HG02763 (cell line): ENCODE measurements at regions not wholly inside any gene's neighbourhood (a gene's known extent, or its start where the extent isn't known, plus 50 kb on each side); places are given as distances from the start of the nearest gene placed in this dataset.

Experiments used
- ATAC-seq: cut with Tn5 transposase; IDR thresholded peaks from one replicate; pipeline ENCODE4 v1.9.1; 2021; ENCODE audit warnings: mild to moderate bottlenecking, moderate library complexity; ENCODE audit not compliant: unreplicated experiment

- ATAC-seq, result no peak
These were observed 122.0 kb upstream of the COPS8 start for GRCh38 chr2:236963631-236964182.

GRCh38 chr2:236964291-236964690, 121.4 kb upstream of the COPS8 start:
- no peak for ATAC-seq

DNA sequence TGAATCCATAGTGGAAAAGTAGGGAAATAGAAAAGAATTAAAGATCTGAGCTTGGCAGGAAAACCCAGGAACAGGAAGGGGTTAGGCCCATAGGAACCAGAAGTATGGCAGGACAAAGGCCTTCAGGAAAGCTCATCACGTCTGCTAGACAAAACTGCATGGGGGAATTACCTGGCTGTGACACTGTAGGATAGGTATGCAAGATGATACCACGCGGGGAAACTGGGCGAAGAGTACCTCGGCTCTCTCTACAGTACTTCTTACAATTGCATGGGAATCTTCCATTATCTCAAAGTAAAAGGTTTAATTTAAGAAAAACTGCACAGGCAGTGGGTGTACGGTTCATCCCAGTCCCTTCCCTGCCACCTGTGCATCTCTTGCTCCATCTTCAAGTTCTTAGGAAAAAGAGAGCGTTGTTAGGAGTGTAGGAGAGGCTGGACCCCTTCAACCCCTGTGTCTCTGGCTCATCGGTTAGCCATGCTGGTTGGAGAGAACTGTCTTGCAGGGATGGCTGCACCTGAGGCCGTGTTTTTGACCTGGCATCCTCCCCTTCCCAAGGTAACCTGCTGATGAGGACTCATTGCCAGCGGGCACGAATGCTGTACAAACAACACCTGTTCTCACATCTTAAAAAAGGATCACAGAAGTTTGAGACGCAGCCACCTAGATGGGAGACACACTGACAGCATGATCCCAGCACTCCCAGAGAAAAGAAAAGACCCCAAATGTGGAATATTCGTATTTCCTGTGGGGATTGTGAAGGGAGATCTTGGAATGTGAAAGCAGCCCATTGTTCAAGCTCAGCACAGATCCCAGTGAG, 120.5 kb upstream of the COPS8 start:
- no peak for ATAC-seq

DNA sequence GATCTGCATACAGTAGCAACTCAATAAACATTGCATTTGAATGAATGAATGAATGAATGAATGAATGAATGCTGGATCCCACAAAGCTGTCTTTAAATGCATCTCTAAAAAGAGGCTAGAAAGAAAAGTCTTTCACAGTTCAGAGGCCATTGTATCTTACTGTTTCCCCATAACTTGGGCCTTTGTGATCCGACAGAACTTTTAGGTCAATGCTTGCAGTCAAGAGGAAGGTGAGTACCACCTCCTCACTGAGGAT, 119.9 kb upstream of the COPS8 start:
- no peak for ATAC-seq

- no peak for ATAC-seq
These were observed 118.2 kb upstream of the COPS8 start for GRCh38 chr2:236967499-236967783.

DNA sequence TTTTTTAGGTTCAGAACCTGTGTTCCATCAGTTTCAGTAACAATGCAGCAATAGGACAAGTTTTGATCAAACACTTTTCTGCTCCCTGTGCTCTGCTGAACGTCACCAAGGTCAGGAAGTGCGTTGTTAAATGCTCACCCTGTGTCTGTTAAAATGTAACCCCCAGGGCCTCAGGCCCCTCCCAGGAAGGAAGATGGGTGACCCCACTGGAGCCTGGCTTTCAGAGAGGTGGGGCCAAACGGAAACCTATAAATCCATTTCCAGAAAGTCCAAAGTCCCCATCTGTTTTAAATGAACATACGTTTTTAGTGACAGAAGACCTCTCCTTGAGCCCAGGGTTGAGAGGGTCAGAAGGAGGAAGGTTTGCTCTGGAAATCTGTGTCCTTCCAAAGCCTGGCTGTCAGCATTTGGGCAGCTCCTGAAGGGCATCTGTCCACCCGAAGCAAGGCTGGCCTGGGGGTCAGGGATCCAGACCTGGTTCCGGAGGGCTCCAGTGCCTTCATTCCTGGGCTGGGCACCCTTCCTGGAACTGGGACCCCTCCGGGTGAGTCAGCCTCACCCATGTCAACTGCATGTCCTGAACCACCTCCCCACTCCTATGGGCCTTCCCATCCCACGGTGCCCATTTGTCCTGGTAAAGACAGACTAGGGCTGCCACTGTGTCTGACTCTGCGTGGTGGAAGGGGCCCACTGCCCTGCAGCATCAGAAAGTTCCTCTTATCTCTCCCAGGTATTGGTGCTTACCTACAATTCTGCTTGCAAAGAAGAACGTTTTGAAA, 117.4 kb upstream of the COPS8 start:
- no peak for ATAC-seq

DNA sequence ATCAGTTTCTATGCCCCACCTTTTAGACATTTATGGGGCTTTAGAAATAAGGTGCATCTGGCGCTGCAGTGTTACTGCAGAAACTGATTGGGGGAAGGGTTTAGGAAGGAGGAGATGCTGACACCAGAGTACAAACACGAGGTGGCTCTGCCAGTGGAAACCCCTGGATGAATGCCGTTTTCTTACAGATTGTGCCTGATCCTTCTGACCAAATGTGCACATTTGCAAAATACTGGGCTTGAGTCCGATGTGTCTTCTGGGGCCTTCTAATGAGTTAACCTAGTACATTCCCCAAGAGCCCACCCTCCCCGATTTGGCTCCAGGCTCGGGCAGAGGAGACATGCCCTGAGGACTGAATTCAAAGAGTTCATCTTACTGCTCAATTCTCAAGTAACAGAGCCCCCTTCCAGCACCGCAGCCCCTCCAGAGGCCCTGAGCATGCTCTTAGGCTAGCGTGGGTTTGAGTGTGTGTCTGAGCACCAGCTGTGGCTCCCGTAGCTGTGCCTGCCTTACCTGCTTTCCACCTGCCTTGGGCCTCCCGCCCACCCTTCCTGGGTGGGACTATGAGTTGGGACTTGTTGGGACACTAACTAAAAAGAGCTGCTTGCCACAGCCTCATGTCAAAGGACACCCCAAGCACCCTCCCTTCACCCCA, 116.7 kb upstream of the COPS8 start:
- ATAC-seq, result no peak

- no peak for ATAC-seq
These were observed 115.7 kb upstream of the COPS8 start for GRCh38 chr2:236969767-236970655.

DNA sequence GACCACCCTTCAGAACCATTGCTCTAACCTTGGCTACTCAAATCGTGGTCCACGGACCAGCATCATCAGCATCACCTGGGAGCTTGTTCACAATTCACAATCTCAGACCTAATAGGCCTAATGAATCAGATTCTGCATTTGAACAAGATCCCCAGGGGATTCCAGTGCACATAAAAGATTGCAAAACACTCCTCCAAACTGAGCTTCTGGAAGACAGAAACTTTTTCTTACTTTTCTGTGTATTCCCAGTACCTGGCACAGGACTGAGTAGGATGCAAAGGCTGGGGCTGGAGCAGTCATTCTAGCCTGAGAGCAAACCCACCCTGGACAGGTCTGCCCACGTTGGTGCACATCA, 115.1 kb upstream of the COPS8 start:
- no peak for ATAC-seq

DNA sequence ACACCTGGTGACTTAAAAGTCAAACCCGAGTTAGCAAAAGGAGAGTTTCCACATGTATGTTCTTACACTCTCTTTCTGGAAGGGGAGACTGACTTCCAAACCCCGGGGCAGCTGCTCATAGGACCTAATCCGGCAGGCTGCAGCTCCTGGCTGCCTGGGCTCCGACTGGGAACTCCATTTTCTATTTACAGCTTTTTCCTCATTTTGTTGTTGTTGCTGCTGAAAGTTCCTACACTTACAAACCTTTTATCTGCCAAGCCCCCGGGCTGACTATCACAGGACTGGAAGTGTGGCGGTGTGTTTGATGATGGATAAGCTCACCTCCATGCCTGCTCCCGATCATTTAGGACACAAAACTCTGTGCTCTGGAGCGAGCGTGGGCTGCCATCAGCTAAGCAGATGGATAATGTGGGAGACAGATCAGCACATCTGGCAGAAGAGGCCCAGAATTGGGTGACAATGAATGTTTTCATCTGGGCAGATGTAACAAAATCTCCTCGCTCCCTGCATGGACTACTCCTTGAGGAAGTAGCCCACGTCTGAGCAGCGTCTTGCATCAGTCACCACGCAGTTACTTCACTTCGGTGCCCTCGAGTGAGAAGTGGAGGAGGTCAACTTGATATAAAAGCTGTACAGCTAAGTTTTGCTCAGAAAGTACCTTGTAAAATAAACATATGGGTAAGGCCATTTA, 114.4 kb upstream of the COPS8 start:
- ATAC-seq, result no peak

DNA sequence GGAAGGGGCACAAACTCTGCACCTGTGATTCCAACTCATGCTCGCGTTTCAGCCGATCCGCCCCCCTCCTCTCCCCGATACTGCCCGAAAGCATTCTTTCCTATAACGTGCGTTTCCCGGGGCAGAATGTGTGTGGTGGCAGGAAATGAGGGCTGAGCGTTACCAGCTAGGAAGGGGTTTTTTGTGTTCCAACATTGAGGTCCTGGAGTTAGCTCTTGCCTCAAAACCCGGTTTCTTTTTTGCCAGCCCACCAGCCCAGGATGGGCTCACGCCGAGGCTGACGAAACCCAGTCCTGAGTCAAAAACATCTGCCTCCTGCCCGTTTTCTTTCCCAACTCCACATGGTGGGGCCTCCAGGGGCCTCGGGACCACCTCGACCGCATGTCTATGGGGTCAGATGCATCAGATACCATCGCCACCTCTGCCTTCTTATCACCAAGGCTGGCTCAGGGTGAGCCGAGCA, 113.7 kb upstream of the COPS8 start:
- ATAC-seq, result no peak

DNA sequence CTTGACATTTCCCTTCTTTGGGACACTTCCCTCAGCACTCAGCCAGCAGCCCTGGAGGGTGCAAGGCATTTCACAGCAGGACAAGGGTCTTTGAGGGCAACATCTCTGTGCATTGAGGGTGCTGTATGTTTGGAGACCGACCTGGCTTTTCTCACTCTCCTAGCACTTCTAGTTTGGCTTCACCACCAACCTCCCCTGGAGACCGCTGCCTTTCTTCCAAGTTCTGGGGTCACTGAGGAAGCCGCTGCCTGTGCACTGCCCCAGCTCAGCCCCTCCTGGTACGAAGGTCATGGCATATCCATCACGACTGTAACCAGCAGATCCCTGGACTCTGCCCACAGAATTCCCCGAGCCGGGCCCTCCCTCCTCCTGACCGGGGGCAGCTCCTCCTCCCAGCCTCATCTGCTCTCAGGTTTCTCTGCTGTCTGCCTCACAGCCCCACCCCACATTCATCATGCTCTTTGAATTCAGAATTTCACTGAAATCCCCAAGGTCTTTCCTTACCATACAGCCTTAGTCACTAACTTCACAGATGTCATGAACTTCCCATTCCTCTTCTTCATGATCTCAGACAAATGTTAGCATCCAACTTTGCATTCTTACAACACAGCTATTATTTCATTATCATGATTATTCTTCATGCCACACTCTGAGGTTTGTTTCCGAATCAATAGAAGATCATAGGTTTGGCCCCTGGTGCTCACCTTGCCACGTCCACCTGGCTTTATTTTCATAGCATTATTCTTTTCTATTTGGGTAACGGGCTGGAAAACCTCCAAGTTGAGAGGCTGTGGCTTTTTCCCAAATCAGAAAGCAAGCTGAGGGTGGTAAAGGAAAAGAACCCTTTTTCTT, 113.0 kb upstream of the COPS8 start:
- no peak for ATAC-seq

DNA sequence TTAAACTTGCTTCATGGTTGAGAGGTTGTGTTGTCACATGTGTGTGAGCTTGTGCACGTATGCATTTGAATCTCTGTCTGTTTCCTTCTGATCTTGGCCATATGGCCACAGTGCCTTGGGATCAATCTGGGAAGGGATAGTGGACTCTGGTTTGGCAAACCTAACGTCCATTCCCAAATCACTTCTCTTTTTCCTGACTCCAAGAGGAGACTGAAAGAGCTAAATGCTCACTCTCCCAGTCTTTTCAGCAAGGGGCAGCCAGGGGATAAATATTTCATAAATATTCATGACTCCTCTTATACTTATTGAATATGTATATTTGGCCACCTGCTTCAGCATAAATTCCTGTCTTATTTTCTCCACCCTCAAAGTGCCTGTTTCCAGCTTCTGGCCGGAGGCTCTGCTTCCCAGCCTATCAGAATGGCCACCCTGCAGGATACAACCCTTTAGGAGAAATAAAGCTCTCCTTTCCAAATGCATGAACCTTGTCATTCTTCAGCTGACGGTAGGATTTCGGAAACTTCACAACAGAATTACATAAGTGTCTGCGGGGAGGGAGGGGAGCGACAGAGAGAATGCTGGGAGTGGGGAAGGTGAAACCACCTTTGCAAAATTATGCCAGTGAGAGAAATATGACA, 112.2 kb upstream of the COPS8 start:
- ATAC-seq, result no peak

DNA sequence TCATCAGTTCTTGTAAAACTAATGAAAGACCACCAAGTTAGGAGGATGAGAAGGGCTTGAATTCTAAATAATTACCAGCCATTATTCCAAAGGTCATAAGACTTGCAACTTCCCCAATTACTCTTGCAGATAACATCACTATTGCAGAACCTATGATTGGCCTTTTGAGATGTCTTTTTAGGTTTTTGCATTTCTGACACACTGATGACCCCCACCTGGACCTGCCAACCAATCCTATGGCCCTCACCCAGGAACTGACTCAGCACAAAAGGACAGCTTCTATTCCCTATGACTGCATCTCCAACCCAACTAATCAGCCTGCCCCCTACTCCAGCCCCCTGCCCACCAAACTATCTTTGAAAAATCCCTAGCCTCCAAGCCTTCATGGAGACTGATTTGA, 111.5 kb upstream of the COPS8 start:
- no peak for ATAC-seq

GRCh38 chr2:236974752-236975151, 110.9 kb upstream of the COPS8 start:
- no peak for ATAC-seq

DNA sequence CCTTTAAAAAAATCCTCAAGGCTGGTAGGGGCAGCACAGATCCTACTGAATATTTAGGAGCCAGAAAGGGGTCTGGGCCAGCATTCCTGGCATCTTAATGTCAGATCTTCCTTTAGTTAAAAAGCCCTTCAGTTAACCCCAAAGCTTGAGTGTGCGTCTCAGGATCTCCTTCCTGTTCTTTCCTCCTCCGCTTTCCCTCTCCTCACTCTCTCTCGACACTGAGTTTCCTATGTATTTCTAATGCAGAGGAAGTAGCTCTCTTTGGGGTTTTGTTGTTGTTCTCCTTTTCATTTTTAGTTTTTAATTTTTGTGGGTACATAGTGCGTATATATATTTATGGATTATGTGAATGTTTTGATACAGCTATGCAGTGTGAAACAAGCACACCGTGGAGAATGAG, 109.9 kb upstream of the COPS8 start:
- no peak for ATAC-seq

DNA sequence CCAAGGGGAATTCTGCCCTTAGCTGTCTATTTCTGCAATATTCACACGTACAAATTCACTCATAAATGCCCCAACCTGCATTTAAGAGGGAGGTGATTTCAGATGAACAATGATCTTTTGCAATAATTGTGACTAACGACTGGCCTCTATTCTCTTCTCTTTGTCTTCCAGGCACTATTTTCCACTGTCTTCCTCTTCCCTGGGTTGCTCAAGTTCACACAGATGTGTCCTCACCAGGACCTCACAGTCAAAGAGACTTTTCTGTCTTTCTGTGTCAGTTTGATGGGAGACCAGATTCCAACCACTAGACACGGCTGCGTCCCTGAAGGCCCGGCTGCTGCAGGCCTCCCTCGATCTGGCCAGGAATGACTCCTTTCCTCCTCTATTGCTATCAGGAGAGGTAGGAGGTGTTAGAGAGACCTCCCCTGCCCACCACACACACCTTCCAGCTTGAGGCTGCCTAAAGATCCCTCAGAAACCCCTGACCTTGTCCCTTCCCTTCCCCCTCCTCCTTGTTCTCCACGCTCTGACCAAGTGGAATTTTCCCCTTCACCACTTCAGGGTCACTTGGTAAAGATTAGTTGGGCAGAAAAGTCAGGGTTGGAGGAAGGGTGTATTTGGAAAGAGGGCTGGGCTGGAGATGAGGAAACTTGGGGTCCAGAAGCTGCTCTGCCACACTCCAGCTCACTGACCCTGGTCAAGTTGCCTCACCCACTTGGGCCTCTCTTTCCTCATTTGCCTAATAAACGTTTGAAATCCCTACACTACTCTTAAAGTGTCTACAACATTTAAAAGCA, 109.2 kb upstream of the COPS8 start:
- no peak for ATAC-seq
